ENCODE measurements at regions not wholly inside any gene's neighbourhood (a gene's known extent, or its start where the extent isn't known, plus 50 kb on each side); places are given as distances from the start of the nearest gene placed in this dataset.
A peak's percentile ranks its signal among the peaks of the same experiment; 100 is the strongest.
"Not testable (repeated sequence)": the region's sequence is repeated elsewhere in the genome, so short reads cannot be mapped to it uniquely, and the experiment has no call there.

DNA sequence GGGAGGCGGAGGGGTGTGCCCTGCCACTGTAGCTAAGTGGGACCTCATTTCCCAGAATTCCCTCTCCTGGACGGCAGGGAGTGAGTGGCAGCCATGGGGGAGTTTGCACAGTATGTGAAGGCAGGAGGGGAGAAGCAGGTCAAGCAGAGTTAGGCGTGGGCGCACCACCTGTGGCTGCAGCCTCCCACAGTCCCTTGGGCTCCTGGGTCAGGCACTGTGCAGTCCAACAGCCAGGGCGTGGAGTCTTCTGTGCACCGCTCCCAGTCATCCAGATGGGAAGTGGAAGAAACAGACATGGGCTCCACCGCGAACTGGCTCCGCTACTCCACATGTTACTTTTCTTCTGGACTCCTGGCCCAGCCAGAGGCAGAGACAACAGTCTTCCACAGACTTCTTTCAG lies 85.4 kb upstream of the TIAM1 start:
- H3K27ac Mint-ChIP-seq = no peak overlapping the region
- no peaks in the 10 kb centered on the region for H3K36me3 Mint-ChIP-seq
- DNase-seq (ENCODE audit: low spot score in 2 of 2) (no peak), ATAC-seq (ENCODE audit: low read depth) (no peak)
- H3K27me3 Mint-ChIP-seq = peaks cover 4% of the 10 kb centered on the region
- H3K4me1 Mint-ChIP-seq = peaks cover 5% of the 10 kb centered on the region
- H3K4me3 Mint-ChIP-seq = peak overlapping the region; percentile 43
- no peaks in the 10 kb centered on the region for H3K9me3 Mint-ChIP-seq

DNA sequence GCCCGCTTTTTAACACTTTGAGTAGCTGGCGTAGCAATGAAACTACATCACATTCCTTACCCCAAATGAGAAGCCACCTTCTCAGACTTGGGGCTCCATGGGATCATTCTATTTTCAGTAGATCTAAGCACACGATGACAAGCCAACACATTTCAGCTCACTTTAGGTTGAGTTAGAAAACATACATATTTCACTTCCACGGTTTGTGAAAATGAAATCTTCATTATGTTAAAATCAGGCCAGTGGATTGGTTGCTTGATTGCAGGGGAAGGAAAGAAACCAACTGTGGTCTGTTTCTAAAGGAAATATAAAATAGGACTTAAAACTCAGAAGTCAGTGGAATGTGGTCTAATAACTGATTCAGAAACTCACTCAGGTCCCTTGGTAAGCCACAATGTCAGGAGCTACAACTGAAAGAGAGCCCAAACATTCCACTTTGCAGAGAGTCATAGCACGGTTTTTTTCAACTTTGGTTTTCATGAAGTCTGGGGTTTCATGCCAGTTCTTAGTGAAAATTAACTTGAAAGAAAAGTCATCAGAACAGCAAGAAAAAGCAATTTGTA lies 82.3 kb upstream of the TIAM1 start:
- ATAC-seq (ENCODE audit: low read depth) = no peak

DNA sequence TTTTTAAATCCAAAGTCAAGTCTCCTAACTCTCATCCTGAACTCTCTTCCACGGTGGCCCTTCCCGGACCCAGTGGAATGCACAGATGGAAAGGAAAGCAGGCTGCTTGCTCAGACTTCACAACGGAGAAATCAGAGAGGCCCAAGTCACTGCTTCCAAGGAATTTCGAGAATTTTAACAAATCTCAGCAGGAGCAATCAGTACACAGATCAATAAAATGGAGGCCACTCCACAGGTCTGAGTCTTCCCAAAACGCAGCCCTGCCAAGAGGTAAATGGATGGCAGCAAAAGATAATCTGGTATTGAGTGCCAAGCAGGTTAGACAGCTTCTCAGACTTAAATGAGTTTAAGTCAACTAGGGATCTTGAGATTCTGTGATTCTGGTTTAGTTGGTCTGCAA lies 81.1 kb upstream of the TIAM1 start:
- Mint-ChIP-seq H3K4me1 (peaks cover 3% of the 10 kb centered on the region), H3K27me3 (peaks cover 2% of the 10 kb centered on the region), H3K4me3 (no peak overlapping the region), H3K36me3 (no peaks in the 10 kb centered on the region), H3K9me3 (no peaks in the 10 kb centered on the region), H3K27ac (no peak overlapping the region)
- no peak for DNase-seq (ENCODE audit: low spot score in 2 of 2)
- ATAC-seq (ENCODE audit: low read depth) = no peak

More for the DNA sequence above, 82.3 kb upstream of the TIAM1 start:
- peaks cover 5% of the 10 kb centered on the region for H3K4me1 Mint-ChIP-seq
- no peaks in the 10 kb centered on the region for H3K36me3 Mint-ChIP-seq
- no peaks in the 10 kb centered on the region for H3K9me3 Mint-ChIP-seq
- no peak for DNase-seq (ENCODE audit: low spot score in 2 of 2)
- H3K4me3 Mint-ChIP-seq = no peak overlapping the region
- no peak overlapping the region for H3K27ac Mint-ChIP-seq
- peaks cover 4% of the 10 kb centered on the region for H3K27me3 Mint-ChIP-seq

DNA sequence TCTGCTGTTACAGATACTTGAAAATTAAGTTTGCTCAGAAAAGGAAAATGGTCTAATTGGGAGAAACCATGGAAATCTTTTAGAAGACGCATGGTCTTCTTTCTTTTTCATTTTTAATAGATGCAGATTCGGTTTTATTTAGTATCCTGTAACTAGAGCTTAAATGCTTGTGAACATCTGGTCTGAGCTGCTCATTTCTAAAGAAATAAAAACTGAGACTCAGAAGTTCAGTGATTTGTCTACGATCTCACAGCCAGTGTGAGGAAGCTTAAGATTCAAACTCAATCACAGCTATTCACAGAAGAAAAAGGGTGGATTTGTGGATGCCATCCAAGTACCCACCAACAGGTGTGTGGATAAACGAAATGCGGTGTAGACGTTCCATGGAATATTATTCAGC lies 80.0 kb upstream of the TIAM1 start:
- DNase-seq (ENCODE audit: low spot score in 2 of 2) = no peak
- Mint-ChIP-seq H3K27ac (no peak overlapping the region), H3K9me3 (no peaks in the 10 kb centered on the region), H3K4me1 (no peaks in the 10 kb centered on the region), H3K27me3 (no peaks in the 10 kb centered on the region), H3K36me3 (no peaks in the 10 kb centered on the region), H3K4me3 (no peak overlapping the region)
- no peak for ATAC-seq (ENCODE audit: low read depth)

DNA sequence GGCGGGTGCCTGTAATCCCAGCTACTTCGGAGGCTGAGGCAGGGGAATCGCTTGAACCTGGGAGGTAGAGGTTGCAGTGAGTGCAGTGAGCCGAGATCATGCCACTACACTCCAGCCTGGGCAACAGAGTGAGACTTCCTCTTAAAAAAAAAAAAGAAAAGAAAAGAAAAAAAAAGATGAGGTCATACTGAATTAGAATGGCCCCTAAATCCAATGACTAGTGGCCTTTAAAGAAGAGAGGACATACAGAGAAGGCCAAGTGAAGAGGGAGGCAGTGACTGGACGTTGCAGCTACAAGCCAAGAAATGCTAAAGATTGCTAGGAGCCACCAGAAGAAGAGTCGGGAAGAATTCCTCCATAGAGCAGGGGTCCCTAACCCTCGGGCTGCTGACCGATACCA lies 76.9 kb upstream of the TIAM1 start:
- Mint-ChIP-seq H3K4me3 (no peak overlapping the region), H3K4me1 (no peaks in the 10 kb centered on the region), H3K36me3 (no peaks in the 10 kb centered on the region), H3K9me3 (no peaks in the 10 kb centered on the region), H3K27ac (no peak overlapping the region), H3K27me3 (no peaks in the 10 kb centered on the region)
- ATAC-seq (ENCODE audit: low read depth) = no peak
- no peak for DNase-seq (ENCODE audit: low spot score in 2 of 2)

DNA sequence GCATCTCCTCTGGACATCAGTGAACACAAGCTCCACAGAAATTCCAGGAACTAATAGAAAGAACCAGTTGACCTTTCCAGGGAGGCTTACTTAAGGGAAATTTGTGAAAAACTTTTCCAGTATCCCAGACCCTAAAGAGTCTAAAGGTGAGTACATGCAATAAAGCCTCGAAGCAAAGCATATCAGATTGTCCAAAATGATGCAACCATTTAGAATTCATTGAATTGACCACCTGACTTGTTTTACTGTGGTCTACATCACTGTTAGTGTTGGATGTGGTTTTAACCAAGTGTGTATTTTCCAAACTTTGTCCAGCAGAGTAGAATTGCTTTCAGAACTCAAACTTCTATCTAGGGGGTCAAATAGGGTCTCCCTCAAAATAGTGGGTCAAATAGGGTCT lies 76.3 kb upstream of the TIAM1 start:
- Mint-ChIP-seq H3K4me1 (no peaks in the 10 kb centered on the region), H3K27me3 (no peaks in the 10 kb centered on the region), H3K4me3 (no peak overlapping the region), H3K27ac (no peak overlapping the region), H3K36me3 (no peaks in the 10 kb centered on the region), H3K9me3 (no peaks in the 10 kb centered on the region)
- ATAC-seq (ENCODE audit: low read depth) (no peak), DNase-seq (ENCODE audit: low spot score in 2 of 2) (no peak)

DNA sequence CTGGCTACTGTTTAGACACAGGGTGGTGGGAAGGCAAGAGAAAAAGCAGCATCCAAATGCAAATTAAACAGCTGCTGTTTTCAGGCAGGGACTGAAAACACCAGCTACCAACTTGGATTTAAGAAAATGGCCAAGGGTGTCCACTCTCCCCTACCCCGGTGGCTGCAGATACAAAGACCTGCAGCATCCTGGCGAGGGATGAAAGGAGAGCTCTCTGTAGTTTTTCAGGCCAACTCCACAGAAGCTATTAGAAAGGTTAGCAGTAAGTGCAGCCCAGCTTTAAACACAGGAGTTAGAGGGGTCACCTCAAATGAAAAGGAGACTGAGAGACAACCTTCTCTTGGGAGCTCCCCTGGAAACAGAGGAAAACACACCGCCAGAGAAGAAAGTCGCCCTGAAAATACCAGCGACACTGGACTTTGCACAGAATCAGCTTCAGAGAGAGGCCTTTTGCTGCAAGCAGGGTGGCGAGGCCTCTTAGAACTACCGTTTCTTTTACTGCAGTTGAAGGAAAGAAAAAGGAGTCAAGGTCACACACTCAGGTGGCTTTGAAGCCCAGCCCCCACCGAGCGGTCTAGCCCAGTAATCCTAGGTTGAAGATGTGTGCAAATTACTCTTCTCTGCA lies 74.4 kb upstream of the TIAM1 start:
- Mint-ChIP-seq H3K27ac (no peak overlapping the region), H3K36me3 (no peaks in the 10 kb centered on the region), H3K4me1 (no peaks in the 10 kb centered on the region), H3K4me3 (no peak overlapping the region), H3K27me3 (no peaks in the 10 kb centered on the region), H3K9me3 (no peaks in the 10 kb centered on the region)
- DNase-seq (ENCODE audit: low spot score in 2 of 2) = no peak
- no peak for ATAC-seq (ENCODE audit: low read depth)

DNA sequence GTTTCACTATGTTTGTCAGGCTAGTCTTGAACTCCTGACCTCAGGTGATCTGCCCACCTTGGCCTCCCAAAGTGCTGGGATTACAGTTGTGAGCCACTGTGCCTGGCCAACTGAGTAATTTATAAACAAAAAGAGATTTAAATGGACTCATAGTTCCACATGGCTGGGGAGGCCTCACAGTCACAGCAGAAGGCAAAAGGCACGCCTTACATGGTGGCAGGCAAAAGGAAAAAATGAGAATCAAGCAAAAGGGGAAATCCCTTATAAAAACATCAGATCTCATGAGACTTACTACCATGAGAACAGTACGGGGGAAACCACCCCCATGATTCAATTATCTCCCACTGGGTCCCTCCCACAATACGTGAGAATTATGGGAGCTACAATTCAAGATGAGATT lies 73.2 kb upstream of the TIAM1 start:
- ATAC-seq (ENCODE audit: low read depth); H3K27ac Mint-ChIP-seq; H3K4me1 Mint-ChIP-seq; H3K9me3 Mint-ChIP-seq; H3K4me3 Mint-ChIP-seq; DNase-seq (ENCODE audit: low spot score in 2 of 2); H3K27me3 Mint-ChIP-seq; H3K36me3 Mint-ChIP-seq: not testable (repeated sequence)

DNA sequence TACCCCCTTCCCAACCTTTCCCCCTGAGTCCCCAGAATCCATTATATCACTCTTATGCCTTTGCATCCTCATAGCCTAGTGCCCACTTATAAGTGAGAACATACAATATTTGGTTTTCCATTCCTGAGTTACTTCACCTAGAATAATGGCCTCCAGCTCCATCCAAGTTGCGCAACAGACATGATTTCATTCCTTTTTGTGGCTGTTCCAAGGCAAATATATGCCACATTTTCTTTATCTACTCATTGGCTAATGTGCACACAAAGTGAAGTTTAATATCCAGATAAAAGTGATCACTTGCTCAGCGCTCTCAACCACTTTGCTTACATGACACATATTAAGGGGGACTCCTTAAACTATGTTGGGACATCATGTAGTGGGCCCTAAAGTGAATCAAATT lies 72.4 kb upstream of the TIAM1 start:
- H3K4me3 Mint-ChIP-seq = no peak overlapping the region
- no peaks in the 10 kb centered on the region for H3K27me3 Mint-ChIP-seq
- H3K36me3 Mint-ChIP-seq = no peaks in the 10 kb centered on the region
- H3K27ac Mint-ChIP-seq = no peak overlapping the region
- no peaks in the 10 kb centered on the region for H3K9me3 Mint-ChIP-seq
- no peak for DNase-seq (ENCODE audit: low spot score in 2 of 2)
- H3K4me1 Mint-ChIP-seq = no peaks in the 10 kb centered on the region
- ATAC-seq (ENCODE audit: low read depth) = no peak

DNA sequence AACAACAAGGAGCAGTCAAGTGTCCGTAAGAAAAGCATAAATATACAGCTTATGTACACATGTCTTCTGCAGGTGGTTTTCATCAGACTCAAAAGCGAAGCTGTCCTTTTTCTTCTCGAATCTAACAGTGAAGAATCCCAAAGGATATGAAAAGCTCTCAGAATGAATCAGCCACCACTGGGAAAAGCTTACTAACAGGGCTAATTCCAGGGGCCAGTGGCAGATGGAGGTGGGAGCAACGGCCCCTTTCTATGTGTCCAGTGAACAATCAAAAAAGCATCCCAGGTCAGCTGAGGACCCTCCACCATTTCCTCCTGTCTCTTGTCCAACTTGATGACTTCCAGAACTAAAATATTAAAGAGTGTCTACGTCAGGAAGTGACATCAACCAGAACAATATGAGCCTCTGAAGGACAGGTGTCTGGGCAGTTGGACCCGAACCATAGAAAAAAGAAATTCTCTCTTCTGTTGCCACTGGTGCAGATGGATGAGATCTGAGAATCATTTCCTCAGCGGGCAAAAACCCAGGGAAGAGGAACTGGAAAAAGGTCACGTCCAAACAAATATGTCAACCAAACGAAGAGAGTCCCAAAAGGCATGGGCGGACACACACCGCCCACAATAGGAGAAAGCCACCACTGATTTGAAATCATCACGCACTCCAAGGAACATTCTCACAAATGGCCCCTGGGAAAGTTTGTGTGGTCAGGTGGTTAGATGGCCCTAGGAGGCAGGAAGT lies 70.4 kb upstream of the TIAM1 start:
- Mint-ChIP-seq H3K27ac (no peak overlapping the region), H3K36me3 (no peaks in the 10 kb centered on the region), H3K4me3 (no peak overlapping the region), H3K9me3 (no peaks in the 10 kb centered on the region), H3K4me1 (no peaks in the 10 kb centered on the region), H3K27me3 (no peaks in the 10 kb centered on the region)
- DNase-seq (ENCODE audit: low spot score in 2 of 2) (no peak), ATAC-seq (ENCODE audit: low read depth) (no peak)

DNA sequence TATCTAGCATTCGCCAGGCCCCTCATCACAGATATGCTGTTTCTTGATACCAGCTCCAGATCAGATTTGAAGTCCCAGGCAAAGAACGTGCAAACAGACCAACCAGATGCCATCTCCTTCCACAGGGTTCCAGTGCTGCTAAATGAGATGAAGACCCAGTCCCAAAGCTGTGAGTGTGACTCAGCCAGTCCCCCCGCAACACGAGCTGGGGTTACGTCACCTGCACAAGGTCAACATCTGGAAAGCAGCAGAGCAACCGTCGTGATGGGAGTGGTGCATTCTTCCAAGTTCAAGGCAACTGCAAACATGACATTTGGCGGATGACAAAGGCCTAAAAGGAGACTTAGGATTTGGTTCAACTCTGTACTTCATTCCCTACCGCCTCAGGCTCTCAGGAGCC lies 69.6 kb upstream of the TIAM1 start:
- DNase-seq (ENCODE audit: low spot score in 2 of 2) = no peak
- H3K27ac Mint-ChIP-seq = no peak overlapping the region

DNA sequence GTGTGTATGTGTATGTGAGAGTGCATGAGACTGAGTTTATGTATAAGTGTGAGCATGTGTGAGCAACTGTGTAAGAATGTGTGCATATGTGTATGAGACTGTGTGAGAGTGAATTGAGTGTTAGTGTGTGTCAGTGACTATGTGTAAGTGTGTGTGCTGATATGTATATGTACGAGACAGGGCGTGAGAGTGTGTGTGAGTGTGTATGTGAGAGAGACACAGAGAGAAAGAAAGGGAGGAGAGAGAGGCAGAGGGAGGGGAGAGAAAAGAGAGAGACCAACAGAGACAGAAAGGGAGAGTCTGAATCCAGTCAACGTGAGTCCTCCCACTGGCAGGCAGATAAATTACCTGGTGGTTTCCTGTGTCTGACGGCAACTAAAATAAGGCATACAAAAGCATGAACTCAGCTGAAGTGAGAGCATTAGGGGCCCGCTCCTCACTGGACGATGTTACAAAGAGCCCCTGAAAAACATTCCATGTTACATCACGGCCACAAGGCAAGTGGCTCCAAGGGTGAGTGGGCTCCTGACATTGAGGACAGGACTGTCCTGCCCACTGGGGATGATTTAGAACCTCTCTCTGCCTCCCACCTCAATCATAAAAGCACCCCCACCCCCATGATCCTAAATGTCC lies 66.6 kb upstream of the TIAM1 start:
- Mint-ChIP-seq H3K27me3 (no peaks in the 10 kb centered on the region), H3K4me1 (no peaks in the 10 kb centered on the region), H3K9me3 (no peaks in the 10 kb centered on the region), H3K27ac (no peak overlapping the region), H3K36me3 (no peaks in the 10 kb centered on the region), H3K4me3 (no peak overlapping the region)
- DNase-seq (ENCODE audit: low spot score in 2 of 2) (no peak), ATAC-seq (ENCODE audit: low read depth) (no peak)

More for the DNA sequence above, 69.6 kb upstream of the TIAM1 start:
- Mint-ChIP-seq H3K4me3 (no peak overlapping the region), H3K9me3 (no peaks in the 10 kb centered on the region), H3K27me3 (no peaks in the 10 kb centered on the region), H3K4me1 (no peaks in the 10 kb centered on the region), H3K36me3 (no peaks in the 10 kb centered on the region)
- ATAC-seq (ENCODE audit: low read depth) = no peak

DNA sequence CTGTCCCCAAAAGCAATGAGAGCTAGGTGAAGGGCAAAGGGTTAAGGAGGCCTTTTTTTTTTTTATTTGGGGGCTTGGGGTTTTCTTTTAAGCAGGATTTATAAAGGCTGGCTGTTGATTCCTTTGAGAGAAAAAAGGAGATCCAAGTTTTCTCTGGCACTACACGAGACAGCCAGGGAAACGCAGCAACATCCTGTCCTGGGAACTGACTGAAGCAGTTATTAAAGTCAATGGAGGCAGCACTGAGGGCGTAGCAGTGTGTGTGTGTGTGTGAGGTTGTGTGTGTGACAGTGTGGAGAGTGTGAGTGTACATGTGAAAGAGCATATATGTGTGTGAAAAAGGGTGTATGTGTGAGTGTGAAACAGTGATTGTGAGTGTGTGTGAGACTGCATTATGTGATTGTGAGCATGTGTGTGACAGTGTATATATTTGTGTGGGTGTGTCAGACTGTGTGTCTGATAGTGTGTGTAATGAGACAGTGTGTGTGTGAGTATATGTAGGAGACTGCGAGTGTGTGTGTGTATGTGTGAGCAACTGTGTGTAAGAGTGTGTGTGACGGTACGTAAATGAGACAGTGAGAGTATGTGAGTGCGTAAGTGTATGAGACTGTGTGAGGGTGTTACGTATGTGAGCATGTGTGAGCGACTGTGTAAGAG lies 65.9 kb upstream of the TIAM1 start:
- H3K36me3 Mint-ChIP-seq = no peaks in the 10 kb centered on the region
- no peaks in the 10 kb centered on the region for H3K4me1 Mint-ChIP-seq
- H3K4me3 Mint-ChIP-seq = no peak overlapping the region
- no peaks in the 10 kb centered on the region for H3K27me3 Mint-ChIP-seq
- no peak overlapping the region for H3K27ac Mint-ChIP-seq
- no peak for ATAC-seq (ENCODE audit: low read depth)
- no peak for DNase-seq (ENCODE audit: low spot score in 2 of 2)
- H3K9me3 Mint-ChIP-seq = no peaks in the 10 kb centered on the region

All from memory B cell (primary cell).